Caco-2 (cell line): ENCODE measurements at regions not wholly inside any gene's neighbourhood (a gene's known extent, or its start where the extent isn't known, plus 50 kb on each side); places are given as distances from the start of the nearest gene placed in this dataset.

Experiments used
- BruUV-seq: library from RNA; stranded (reverse); fragments of 400-500 nt; replicated peaks from 2 replicates; lab custom pipeline; 2021; lab: Mats Ljungman, UMichigan
- CTCF ChIA-PET: fragments of 300-600 bp; sonication (Branson Sonifier 250); formaldehyde crosslinking; loops from one replicate; lab custom pipeline; 2022; ENCODE audit warnings: antibody characterized with exemption; lab: Charles Lee
- POLR2A ChIA-PET: fragments of 300-600 bp; sonication (Branson Sonifier 250); formaldehyde crosslinking; loops from one replicate; lab custom pipeline; 2022; ENCODE audit warnings: antibody characterized with exemption; lab: Charles Lee
- DNase-seq, 2 experiments: peaks; one replicate each; pipeline versions ENCODE4 v3.0.0 to v3.0.0-alpha.2; 2020 to 2022
- H3K27me3 ChIP-seq: replicated peaks from 2 replicates; pipeline ENCODE4 v1.6.0; 2011; ENCODE audit warnings: low read length; ENCODE audit not compliant: control insufficient read depth, insufficient read depth
- H3K36me3 ChIP-seq: 2 replicates; pipeline ENCODE4 v1.5.1; 2011; ENCODE audit warnings: low read length; ENCODE audit not compliant: control insufficient read depth, insufficient read depth
- H3K4me1 ChIP-seq: fragments of 250-450 bp; sonication (Bioruptor Pico); 2 replicates; pipeline ENCODE4 v1.5.1; 2020; ENCODE audit warnings: mild to moderate bottlenecking
- H3K4me3 ChIP-seq: 2 replicates; pipeline ENCODE4 v1.5.1; 2011; ENCODE audit warnings: low read depth, mild to moderate bottlenecking, control low read depth, low read length
- H3K9me3 ChIP-seq: fragments of 250-450 bp; sonication (Bioruptor Pico); 2 replicates; pipeline ENCODE4 v1.5.1; 2020; ENCODE audit warnings: mild to moderate bottlenecking, moderate library complexity
- H3K27ac Mint-ChIP-seq: one replicate; pipeline ENCODE4 v1.8.0; 2022; ENCODE audit warnings: mixed read lengths; ENCODE audit not compliant: unreplicated experiment
- H3K27me3 Mint-ChIP-seq: one replicate; pipeline ENCODE4 v1.8.0; 2022; ENCODE audit warnings: mixed read lengths; ENCODE audit not compliant: insufficient read depth, unreplicated experiment
- H3K36me3 Mint-ChIP-seq: one replicate; pipeline ENCODE4 v1.8.0; 2022; ENCODE audit warnings: mild to moderate bottlenecking, mixed read lengths; ENCODE audit not compliant: insufficient read depth, unreplicated experiment
- H3K4me1 Mint-ChIP-seq: one replicate; pipeline ENCODE4 v1.8.0; 2022; ENCODE audit warnings: low read depth, mixed read lengths; ENCODE audit not compliant: unreplicated experiment
- H3K4me3 Mint-ChIP-seq: one replicate; pipeline ENCODE4 v1.8.0; 2022; ENCODE audit warnings: mild to moderate bottlenecking, moderate library complexity, mixed read lengths; ENCODE audit not compliant: unreplicated experiment
- H3K9me3 Mint-ChIP-seq: one replicate; pipeline ENCODE4 v1.8.0; 2022; ENCODE audit warnings: mixed read lengths; ENCODE audit not compliant: unreplicated experiment
- intact Hi-C: fragments of 100-400 bp; cut with micrococcal nuclease; formaldehyde crosslinking; loops from one replicate; pipeline ENCODE4 v1.10.0; 2022; ENCODE audit not compliant: unreplicated experiment
- TF ChIP-seq, protein P1 (sequence below), 2 experiments: fragments of 200-600 bp in 1 of 2; IDR thresholded peaks; 1 replicate in 1 of 2; 2 replicates in 1 of 2; pipeline versions ENCODE4 v1.5.1 to v1.8.0; 2011 to 2022; ENCODE audit warnings: antibody characterized with exemption in 1 of 2, control low read depth in 1 of 2, inconsistent platforms in 1 of 2, low read depth in 1 of 2, low read length in 1 of 2, mild to moderate bottlenecking in 1 of 2, moderate library complexity in 1 of 2; ENCODE audit not compliant: insufficient read depth in 1 of 2, severe bottlenecking in 1 of 2, unreplicated experiment in 1 of 2

DNA sequence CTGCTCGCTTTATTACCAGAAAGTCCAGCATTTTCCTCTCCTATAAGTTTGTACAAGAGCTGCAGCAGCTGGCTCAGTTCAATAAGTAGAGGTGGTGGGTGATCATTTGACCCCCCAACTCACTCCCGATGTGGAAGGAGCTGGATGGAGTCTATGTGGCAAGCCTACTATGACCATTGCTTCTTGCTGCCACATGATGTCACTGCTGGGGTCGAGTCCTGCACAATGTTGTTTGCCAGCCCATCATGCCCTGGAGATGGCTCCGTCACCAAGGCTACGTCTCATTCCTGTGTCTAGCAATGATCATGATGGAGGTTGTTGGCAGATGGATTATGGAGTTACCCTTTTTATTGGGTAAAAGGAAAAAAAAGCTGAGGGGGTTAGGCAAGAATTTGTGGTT is 266.3 kb downstream of the PSAT1 start:
- H3K9me3 ChIP-seq: no peaks in the 10 kb centered on the region
- no peaks in the 10 kb centered on the region for H3K36me3 ChIP-seq
- CTCF ChIA-PET: no interaction called here
- no peak overlapping the region for H3K4me3 ChIP-seq
- Mint-ChIP-seq H3K9me3 (no peaks in the 10 kb centered on the region), H3K27me3 (peaks cover 3% of the 10 kb centered on the region), H3K4me1 (no peaks in the 10 kb centered on the region), H3K4me3 (no peak overlapping the region), H3K27ac (no peak overlapping the region), H3K36me3 (no peaks in the 10 kb centered on the region)
- H3K27me3 ChIP-seq: no peaks in the 10 kb centered on the region
- no TSS peak for BruUV-seq
- intact Hi-C loops: no loop called here
- TF ChIP-seq, protein P1, sequence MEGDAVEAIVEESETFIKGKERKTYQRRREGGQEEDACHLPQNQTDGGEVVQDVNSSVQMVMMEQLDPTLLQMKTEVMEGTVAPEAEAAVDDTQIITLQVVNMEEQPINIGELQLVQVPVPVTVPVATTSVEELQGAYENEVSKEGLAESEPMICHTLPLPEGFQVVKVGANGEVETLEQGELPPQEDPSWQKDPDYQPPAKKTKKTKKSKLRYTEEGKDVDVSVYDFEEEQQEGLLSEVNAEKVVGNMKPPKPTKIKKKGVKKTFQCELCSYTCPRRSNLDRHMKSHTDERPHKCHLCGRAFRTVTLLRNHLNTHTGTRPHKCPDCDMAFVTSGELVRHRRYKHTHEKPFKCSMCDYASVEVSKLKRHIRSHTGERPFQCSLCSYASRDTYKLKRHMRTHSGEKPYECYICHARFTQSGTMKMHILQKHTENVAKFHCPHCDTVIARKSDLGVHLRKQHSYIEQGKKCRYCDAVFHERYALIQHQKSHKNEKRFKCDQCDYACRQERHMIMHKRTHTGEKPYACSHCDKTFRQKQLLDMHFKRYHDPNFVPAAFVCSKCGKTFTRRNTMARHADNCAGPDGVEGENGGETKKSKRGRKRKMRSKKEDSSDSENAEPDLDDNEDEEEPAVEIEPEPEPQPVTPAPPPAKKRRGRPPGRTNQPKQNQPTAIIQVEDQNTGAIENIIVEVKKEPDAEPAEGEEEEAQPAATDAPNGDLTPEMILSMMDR (IDR thresholded peaks at IDR 0.05; ENCODE audit: insufficient read depth in 1 of 2, low read depth in 1 of 2, low read length in 1 of 2, severe bottlenecking in 1 of 2, unreplicated experiment in 1 of 2): no peak
- H3K4me1 ChIP-seq: no peaks in the 10 kb centered on the region
- POLR2A ChIA-PET: no interaction called here
- no peak for DNase-seq

DNA sequence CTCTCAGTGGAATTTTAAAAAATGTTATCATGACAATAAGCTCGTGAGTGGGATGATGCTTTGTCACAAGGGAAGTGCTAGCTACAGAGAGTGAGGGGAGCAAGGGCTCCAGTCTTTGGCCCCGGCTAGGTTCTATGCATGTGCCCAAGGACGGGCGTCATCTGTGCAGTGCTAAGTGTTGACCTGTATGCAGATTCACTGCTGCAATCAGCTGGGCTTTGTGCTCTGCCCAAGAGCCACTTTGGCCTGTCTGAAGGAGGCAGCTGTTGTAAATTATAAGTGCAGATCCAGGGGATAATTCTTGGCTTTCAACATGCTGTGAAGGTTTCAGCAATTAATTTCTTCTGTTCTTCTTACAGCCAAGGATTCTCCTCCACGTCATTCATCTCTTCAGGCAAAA is 268.6 kb downstream of the PSAT1 start:
- Histone ChIP-seq H3K27me3 (no peaks in the 10 kb centered on the region), H3K4me3 (no peak overlapping the region), H3K36me3 (no peaks in the 10 kb centered on the region), H3K9me3 (no peaks in the 10 kb centered on the region), H3K4me1 (no peaks in the 10 kb centered on the region)
- H3K9me3 Mint-ChIP-seq: no peaks in the 10 kb centered on the region
- H3K36me3 Mint-ChIP-seq: no peaks in the 10 kb centered on the region
- ChIA-PET CTCF (no interaction called here), POLR2A (no interaction called here)
- no TSS peak for BruUV-seq
- H3K27ac Mint-ChIP-seq: no peak overlapping the region
- DNase-seq: no peak
- TF ChIP-seq, protein P1 (IDR thresholded peaks at IDR 0.05; ENCODE audit: insufficient read depth in 1 of 2, low read depth in 1 of 2, low read length in 1 of 2, severe bottlenecking in 1 of 2, unreplicated experiment in 1 of 2): no peak
- intact Hi-C loops: no loop called here
- H3K4me1 Mint-ChIP-seq: no peaks in the 10 kb centered on the region
- no peaks in the 10 kb centered on the region for H3K27me3 Mint-ChIP-seq
- H3K4me3 Mint-ChIP-seq: no peak overlapping the region

DNA sequence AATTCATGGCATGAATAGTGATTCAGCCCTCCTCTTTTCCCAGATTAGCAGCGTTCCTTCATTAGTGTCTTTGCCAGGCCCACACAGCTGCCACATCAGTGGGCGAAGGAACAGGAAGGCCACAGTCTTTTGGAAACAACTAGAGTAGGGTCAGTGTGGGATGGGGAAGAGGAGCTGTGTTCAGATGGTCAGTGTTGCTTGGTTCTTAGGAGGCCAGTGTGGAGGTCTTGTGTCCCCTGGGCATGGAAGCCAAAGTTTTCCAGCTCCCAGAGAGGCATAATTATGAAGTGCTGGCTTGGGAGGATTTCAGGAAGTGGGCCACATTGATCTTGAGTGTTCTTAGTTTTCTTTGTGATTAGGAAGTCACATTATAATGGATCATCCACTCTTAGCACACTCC is 269.6 kb downstream of the PSAT1 start:
- Mint-ChIP-seq H3K36me3 (no peaks in the 10 kb centered on the region), H3K27ac (no peak overlapping the region), H3K4me3 (no peak overlapping the region), H3K27me3 (no peaks in the 10 kb centered on the region), H3K9me3 (no peaks in the 10 kb centered on the region), H3K4me1 (no peaks in the 10 kb centered on the region)
- intact Hi-C loops: no loop called here
- Histone ChIP-seq H3K4me3 (no peak overlapping the region), H3K27me3 (no peaks in the 10 kb centered on the region), H3K4me1 (no peaks in the 10 kb centered on the region), H3K9me3 (no peaks in the 10 kb centered on the region), H3K36me3 (no peaks in the 10 kb centered on the region)
- TF ChIP-seq, protein P1 (IDR thresholded peaks at IDR 0.05; ENCODE audit: insufficient read depth in 1 of 2, low read depth in 1 of 2, low read length in 1 of 2, severe bottlenecking in 1 of 2, unreplicated experiment in 1 of 2): no peak
- CTCF ChIA-PET: no interaction called here
- no peak for DNase-seq
- POLR2A ChIA-PET: no interaction called here
- no TSS peak for BruUV-seq
